SK-N-DZ (cell line): ENCODE measurements at regions not wholly inside any gene's neighbourhood (a gene's known extent, or its start where the extent isn't known, plus 50 kb on each side); places are given as distances from the start of the nearest gene placed in this dataset.
"Not testable (repeated sequence)": the region's sequence is repeated elsewhere in the genome, so short reads cannot be mapped to it uniquely, and the experiment has no call there.

ENCODE experiments used
- DNase-seq: peaks from one replicate; pipeline ENCODE4 v3.0.0-alpha.2; 2015; ENCODE audit warnings: low spot score

- no peak for DNase-seq
These were observed 206.4 kb downstream of the LRRK2 start for GRCh38 chr12:40431169-40431568.

- no peak for DNase-seq
These were observed 210.5 kb downstream of the LRRK2 start for GRCh38 chr12:40435251-40435650.

- DNase-seq = no peak
These were observed 211.2 kb downstream of the LRRK2 start for GRCh38 chr12:40435951-40436350.

DNA sequence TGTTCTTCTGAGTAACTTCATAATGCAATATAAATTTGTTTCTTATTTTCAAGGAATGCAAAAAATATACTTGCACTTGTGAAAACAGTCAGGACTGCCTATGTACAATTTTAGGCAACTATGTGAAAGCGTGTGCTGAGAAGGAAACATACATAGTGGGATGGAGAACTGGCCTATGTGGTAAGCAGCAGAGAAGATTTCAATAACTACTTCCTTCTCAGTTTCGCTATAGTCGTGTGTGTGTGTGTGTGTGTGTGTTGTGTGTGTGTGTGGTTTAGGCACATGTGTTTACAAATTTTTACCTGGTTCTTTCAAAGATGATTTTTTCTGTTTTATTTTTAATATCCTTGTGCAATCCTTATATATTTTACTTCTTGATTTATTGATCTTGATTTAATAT is 211.8 kb downstream of the LRRK2 start:
- DNase-seq = no peak

DNA sequence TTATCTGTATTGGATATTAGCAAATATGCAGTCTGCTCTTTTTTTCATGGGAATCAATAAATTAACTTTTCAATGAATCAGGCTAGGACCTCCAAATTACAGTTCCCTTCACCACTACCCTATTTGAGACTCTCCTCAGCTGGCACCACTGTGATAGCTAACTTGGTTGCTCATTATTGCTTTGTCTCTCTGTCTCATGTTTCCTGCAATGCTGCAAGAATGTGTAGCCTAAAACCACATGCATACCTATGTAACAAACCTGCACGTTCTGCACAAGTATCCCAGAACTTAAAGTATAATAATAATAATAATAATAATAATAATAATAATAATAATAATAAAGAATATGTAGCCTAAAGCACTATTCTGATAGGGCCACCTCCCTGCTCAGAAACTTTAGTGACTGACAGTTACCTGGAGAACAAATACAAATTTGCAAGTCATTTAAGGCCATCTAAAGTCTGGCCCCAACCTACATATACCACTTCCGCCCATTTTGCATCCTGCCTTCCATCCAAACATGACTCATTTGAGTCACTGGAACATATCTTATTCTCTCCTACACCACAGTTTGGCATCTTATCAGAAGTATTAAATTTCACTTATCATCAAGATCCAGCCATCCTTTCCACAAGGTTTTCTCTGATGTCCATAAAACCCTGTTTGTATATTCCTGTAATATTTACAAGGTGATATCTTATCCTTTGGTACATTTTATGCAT is 215.1 kb downstream of the LRRK2 start:
- peak; percentile 13 for DNase-seq

DNA sequence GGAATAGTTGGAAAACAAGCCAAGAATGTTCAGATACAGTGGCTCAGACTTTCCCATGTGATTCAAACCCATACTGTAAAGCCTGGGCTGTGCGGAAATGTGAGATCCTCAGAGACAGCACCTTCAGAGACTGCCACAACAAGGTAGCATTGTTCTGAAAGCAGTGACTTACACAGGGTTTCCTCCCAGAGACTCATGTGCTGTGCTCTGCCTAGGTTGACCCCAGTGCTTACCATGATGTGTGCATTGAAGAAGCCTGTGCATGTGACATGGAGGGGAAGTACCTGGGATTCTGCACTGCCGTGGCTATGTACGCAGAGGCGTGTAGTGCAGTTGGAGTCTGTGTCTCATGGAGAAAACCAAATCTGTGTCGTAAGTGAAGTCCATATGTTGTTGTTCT is 219.4 kb downstream of the LRRK2 start:
- no peak for DNase-seq

DNA sequence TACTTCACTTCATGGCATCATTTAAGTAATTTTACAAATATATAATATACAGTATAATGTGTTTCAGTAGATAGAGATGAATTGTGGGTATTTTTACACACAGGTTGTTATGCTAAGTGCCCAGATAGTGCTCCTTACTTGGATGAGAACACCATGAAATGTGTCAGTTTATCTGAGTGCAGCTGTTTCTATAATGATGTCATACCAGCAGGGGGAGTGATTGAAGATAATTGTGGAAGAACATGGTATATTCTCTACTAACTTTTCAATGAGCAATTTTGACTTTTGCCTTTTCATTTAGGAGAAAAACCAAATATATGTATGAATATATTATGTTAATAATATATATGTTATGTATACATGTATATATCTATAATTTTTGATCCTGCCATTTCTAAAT is 221.6 kb downstream of the LRRK2 start:
- DNase-seq = peak; percentile 35

- not testable (repeated sequence) for DNase-seq
These were observed 223.7 kb downstream of the LRRK2 start for GRCh38 chr12:40448523-40448922.

DNA sequence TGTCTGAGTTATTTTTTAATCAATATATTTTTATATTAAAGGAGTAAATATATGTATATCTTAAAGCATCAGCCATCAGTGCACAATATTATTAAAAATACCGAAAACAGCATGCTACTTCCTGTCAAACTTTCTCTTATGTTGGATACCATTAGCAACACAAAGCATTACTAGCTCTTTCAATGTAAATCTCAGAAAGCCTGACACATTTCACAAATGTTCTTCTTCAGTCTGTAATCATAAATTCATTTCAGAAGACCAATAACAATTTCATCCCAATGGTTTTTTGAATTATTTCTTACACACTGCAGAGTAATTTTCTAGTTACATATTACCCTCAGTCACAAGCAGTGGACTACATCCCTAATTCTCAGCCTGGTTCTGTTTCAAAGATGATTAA is 226.9 kb downstream of the LRRK2 start:
- no peak for DNase-seq

DNA sequence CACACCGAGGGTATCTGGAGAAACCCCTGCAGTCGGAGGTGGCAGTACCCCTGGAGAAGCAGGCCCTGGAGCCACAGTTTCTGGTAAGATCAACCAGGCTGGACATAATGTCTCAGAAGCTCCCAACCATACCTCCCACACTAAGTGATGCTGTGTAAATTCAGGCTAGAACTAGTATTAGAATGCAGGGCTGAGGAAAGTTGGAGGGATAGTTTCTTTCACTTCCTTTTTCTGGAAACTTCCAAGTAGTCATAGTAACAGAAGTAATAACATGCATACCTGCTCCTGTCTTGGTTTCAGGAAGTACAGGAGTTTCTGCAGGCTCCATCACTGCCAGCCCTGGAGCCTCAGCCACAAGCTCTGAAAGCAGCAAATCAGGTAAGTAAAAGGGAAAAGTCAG is 228.1 kb upstream of the CNTN1 start:
- no peak for DNase-seq

GRCh38 chr12:40469736-40470135 is 222.5 kb upstream of the CNTN1 start:
- DNase-seq = peak; percentile 29

- DNase-seq = peak; percentile 67
These were observed 218.3 kb upstream of the CNTN1 start for GRCh38 chr12:40473962-40474361.

- DNase-seq = no peak
These were observed 217.6 kb upstream of the CNTN1 start for GRCh38 chr12:40474630-40475029.

DNA sequence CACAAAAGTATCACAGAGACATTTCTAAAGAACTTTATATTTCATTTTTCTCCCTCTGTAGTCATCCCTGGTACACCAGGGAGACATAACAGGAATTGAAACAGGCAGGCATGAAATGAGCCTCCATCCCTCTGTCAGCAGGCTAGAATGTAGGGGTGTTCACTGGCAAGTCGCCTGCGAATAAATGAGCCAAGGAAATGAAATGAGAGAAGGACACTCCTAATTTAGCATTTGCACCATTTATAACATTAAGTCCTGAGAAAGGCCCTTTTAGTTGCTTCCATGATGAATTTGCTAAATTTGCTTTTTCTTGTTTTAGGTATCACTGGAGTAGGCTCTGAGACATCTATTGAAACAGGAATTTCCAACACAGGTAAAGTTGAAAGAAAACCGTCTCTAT is 192.4 kb upstream of the CNTN1 start:
- no peak for DNase-seq

DNA sequence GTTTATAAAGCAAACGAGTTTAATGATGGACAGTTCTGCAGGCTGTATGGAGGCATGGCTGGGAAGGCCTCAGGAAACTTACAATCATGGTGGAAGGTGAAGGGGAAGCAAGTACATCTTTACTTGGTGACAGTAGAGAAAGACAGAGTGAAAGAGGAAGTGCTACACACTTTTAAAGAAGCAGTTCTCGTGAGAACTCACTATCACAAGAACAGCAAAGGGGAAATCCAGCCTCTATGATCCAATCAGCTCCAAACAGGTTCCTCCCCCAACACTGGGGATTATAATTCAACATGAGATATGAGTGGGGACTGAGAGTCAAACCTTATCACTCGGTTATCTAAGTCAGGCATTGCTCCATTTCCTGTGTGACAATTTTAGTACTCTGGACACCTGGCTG is 189.9 kb upstream of the CNTN1 start:
- DNase-seq = no peak

DNA sequence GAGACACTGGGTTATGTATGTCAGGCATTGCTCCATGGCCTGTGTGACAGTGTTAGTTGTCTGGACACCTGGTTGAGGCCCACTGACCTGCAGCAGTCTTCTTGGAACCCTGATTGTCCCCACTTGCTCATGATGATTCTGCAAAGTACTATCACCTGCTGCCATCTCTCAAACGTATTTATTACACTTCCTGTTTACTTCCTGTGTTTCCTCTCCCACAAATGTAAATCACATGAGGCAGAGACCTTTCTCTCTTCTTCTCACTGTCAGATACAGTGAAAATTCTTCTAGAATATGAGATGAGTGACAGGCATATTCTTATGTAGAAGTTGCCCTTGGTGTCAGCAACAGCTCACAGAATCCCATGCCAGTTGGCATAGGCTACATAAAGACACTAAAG is 186.9 kb upstream of the CNTN1 start:
- no peak for DNase-seq

- DNase-seq = no peak
These were observed 183.8 kb upstream of the CNTN1 start for GRCh38 chr12:40508421-40508820.

- no peak for DNase-seq
These were observed 180.9 kb upstream of the CNTN1 start for GRCh38 chr12:40511341-40511740.

GRCh38 chr12:40515041-40515816 is 177.0 kb upstream of the CNTN1 start:
- DNase-seq = no peak

- DNase-seq = no peak
These were observed 169.4 kb upstream of the CNTN1 start for GRCh38 chr12:40522837-40523236.

- DNase-seq = no peak
These were observed 167.2 kb upstream of the CNTN1 start for GRCh38 chr12:40525054-40525453.

- no peak for DNase-seq
These were observed 157.4 kb upstream of the CNTN1 start for GRCh38 chr12:40534828-40535227.

- DNase-seq = no peak
These were observed 140.8 kb upstream of the CNTN1 start for GRCh38 chr12:40551466-40551865.
